H1 (cell line): ENCODE measurements at regions not wholly inside any gene's neighbourhood (a gene's known extent, or its start where the extent isn't known, plus 50 kb on each side); places are given as distances from the start of the nearest gene placed in this dataset.

Experiments used
- ATF2 ChIP-seq: IDR thresholded peaks from 2 replicates; pipeline ENCODE4 v1.6.1; 2012; ENCODE audit warnings: low read length, inconsistent platforms
- CBX5 ChIP-seq: fragments of 300-800, 300-1000 bp; sonication (generic); IDR thresholded peaks from 2 replicates; pipeline ENCODE4 v1.7.1; 2016; ENCODE audit warnings: antibody characterized with exemption, low read length, low read depth
- CHD7 ChIP-seq: fragments of 300-600 bp; sonication (generic); IDR thresholded peaks from 2 replicates; pipeline ENCODE4 v1.7.1; 2012; ENCODE audit warnings: low read length, moderate library complexity, mild to moderate bottlenecking, inconsistent platforms; ENCODE audit not compliant: insufficient replicate concordance
- E2F6 ChIP-seq: IDR thresholded peaks from 2 replicates; pipeline ENCODE4 v1.6.1; 2012; ENCODE audit warnings: inconsistent platforms
- EP300 ChIP-seq, 2 experiments: IDR thresholded peaks; 1 replicate in 1 of 2; 2 replicates in 1 of 2; pipeline ENCODE4 v1.6.1; 2011 to 2012; ENCODE audit warnings: low read depth in 2 of 2, low read length in 2 of 2, mild to moderate bottlenecking in 2 of 2, borderline replicate concordance in 1 of 2, inconsistent platforms in 1 of 2, moderate library complexity in 1 of 2
- TBP ChIP-seq: IDR thresholded peaks from 2 replicates; pipeline ENCODE4 v1.6.1; 2011; ENCODE audit warnings: low read depth, low read length, improper control_type of control experiment

- TF ChIP-seq ATF2 (no peak), CBX5 (no peak), CHD7 (no peak), TBP (no peak), EP300 (IDR thresholded peaks at IDR 0.05; ENCODE audit: borderline replicate concordance in 1 of 2, low read depth in 2 of 2, low read length in 2 of 2) (no peak), E2F6 (no peak)
- TF ChIP-seq, all 59 proteins: peak for 0
These were observed 237.7 kb downstream of the BUD13 start (continued) for GRCh38 chr11:116535120-116535519.
